ENCODE measurements at regions not wholly inside any gene's neighbourhood (a gene's known extent, or its start where the extent isn't known, plus 50 kb on each side); places are given as distances from the start of the nearest gene placed in this dataset.

- dilution Hi-C loops (cut with MboI; ENCODE audit: extremely low pct_ligation_motif_present, low sequenced_read_pairs), result no loop called here
- DNase-seq (ENCODE audit: low read depth, low spot score) (no peak), FAIRE-seq (no peak)
- Histone ChIP-seq H3K4me2 (ENCODE audit: insufficient read depth, low read length) (no peak overlapping the region), H3K9me1 (replicated peaks; ENCODE audit: control insufficient read depth, extremely low read depth, insufficient read depth, low read length) (no peaks in the 10 kb centered on the region), H2AFZ (ENCODE audit: low read depth, low read length) (no peak overlapping the region), H3K4me1 (ENCODE audit: control insufficient read depth, extremely low read depth, insufficient read depth, low read length) (no peaks in the 10 kb centered on the region), H3K36me3 (ENCODE audit: control insufficient read depth in 2 of 2, extremely low read depth in 1 of 2, insufficient read depth in 2 of 2, low read length in 2 of 2) (no peaks in the 10 kb centered on the region), H3K79me2 (ENCODE audit: control insufficient read depth, insufficient read depth, low read length) (no peaks in the 10 kb centered on the region), H3K27me3 (ENCODE audit: control insufficient read depth in 2 of 2, insufficient read depth in 2 of 2, low read length in 2 of 2) (peaks cover 0 to 4% of the 10 kb centered on the region in 2 experiments), H3K9ac (replicated peaks; ENCODE audit: extremely low read depth, insufficient read depth, low read length) (no peak overlapping the region), H3K27ac (ENCODE audit: insufficient read depth, low read depth, low read length) (no peak overlapping the region), H3K9me3 (replicated peaks; ENCODE audit: control insufficient read depth, insufficient read depth, low read length) (no peaks in the 10 kb centered on the region), H3K4me3 (replicated peaks in 1 of 3; ENCODE audit: insufficient read depth in 1 of 3, low read depth in 1 of 3, low read length in 3 of 3) (no peak overlapping the region), H4K20me1 (replicated peaks; ENCODE audit: control insufficient read depth, extremely low read depth, insufficient read depth, low read length) (no peaks in the 10 kb centered on the region)
- BruUV-seq (replicated peaks), result no TSS peak
- no peak for TF ChIP-seq FOS (IDR thresholded peaks at IDR 0.05; ENCODE audit: borderline replicate concordance, insufficient read depth, low read length)
- ChIA-PET CTCF (interaction anchor here (1.4 kb wide), 1 partner anchor 9 kb away, joined by 3 read pairs; no protein-coding TSS in a partner anchor), POLR2A (no interaction called here)
- intact Hi-C loops (cut with micrococcal nuclease), result no loop called here
These were observed 167.4 kb downstream of the TEX36 start for GRCh38 chr10:125515571-125515970.

- Histone ChIP-seq H3K9me1 (replicated peaks; ENCODE audit: control insufficient read depth, extremely low read depth, insufficient read depth, low read length) (no peaks in the 10 kb centered on the region), H3K79me2 (ENCODE audit: control insufficient read depth, insufficient read depth, low read length) (no peaks in the 10 kb centered on the region), H4K20me1 (replicated peaks; ENCODE audit: control insufficient read depth, extremely low read depth, insufficient read depth, low read length) (no peaks in the 10 kb centered on the region), H3K9me3 (replicated peaks; ENCODE audit: control insufficient read depth, insufficient read depth, low read length) (no peaks in the 10 kb centered on the region), H3K36me3 (ENCODE audit: control insufficient read depth in 2 of 2, extremely low read depth in 1 of 2, insufficient read depth in 2 of 2, low read length in 2 of 2) (no peaks in the 10 kb centered on the region), H3K4me3 (replicated peaks in 1 of 3; ENCODE audit: insufficient read depth in 1 of 3, low read depth in 1 of 3, low read length in 3 of 3) (no peak overlapping the region), H3K27ac (ENCODE audit: insufficient read depth, low read depth, low read length) (no peak overlapping the region), H3K4me2 (ENCODE audit: insufficient read depth, low read length) (no peak overlapping the region), H2AFZ (ENCODE audit: low read depth, low read length) (no peak overlapping the region), H3K9ac (replicated peaks; ENCODE audit: extremely low read depth, insufficient read depth, low read length) (no peak overlapping the region), H3K27me3 (ENCODE audit: control insufficient read depth in 2 of 2, insufficient read depth in 2 of 2, low read length in 2 of 2) (peaks cover 0 to 4% of the 10 kb centered on the region in 2 experiments), H3K4me1 (ENCODE audit: control insufficient read depth, extremely low read depth, insufficient read depth, low read length) (no peaks in the 10 kb centered on the region)
- intact Hi-C loops (cut with micrococcal nuclease) (no loop called here), dilution Hi-C loops (cut with MboI; ENCODE audit: extremely low pct_ligation_motif_present, low sequenced_read_pairs) (no loop called here)
- FAIRE-seq (no peak), DNase-seq (ENCODE audit: low read depth, low spot score) (no peak)
- BruUV-seq (replicated peaks), result no TSS peak
- POLR2A ChIA-PET, result no interaction called here
- CTCF ChIA-PET, result interaction anchor here (2.1 kb wide), 1 partner anchor 11 kb away, joined by 5 read pairs; no protein-coding TSS in a partner anchor
- TF ChIP-seq CTCF (IDR thresholded peaks at IDR 0.05; ENCODE audit: extremely low read depth in 1 of 2, insufficient read depth in 1 of 2, low read depth in 1 of 2, low read length in 2 of 2), result no peak
- no peak for TF ChIP-seq MAX (IDR thresholded peaks at IDR 0.05; ENCODE audit: insufficient read depth, insufficient read length)
- TF ChIP-seq MYC (IDR thresholded peaks at IDR 0.05; ENCODE audit: low read depth, low read length), result no peak
- no peak for TF ChIP-seq EZH2 (IDR thresholded peaks at IDR 0.05; ENCODE audit: borderline replicate concordance, low read depth, low read length, severe bottlenecking)
- no peak for TF ChIP-seq JUN (IDR thresholded peaks at IDR 0.05; ENCODE audit: borderline replicate concordance, insufficient read depth, insufficient read length, low read depth)
- no peak for TF ChIP-seq POLR2A (IDR thresholded peaks at IDR 0.05; ENCODE audit: low read depth, low read length)
- TF ChIP-seq GATA2 (IDR thresholded peaks at IDR 0.05; ENCODE audit: insufficient read depth, insufficient read length, low read depth, low read length), result no peak
- TF ChIP-seq FOS (IDR thresholded peaks at IDR 0.05; ENCODE audit: borderline replicate concordance, insufficient read depth, low read length), result no peak
- TF ChIP-seq POLR2AphosphoS5 (IDR thresholded peaks at IDR 0.05; ENCODE audit: insufficient read depth, low read depth, low read length), result no peak
These were observed 168.5 kb downstream of the TEX36 start for GRCh38 chr10:125514206-125515162.
